Suprapubic skin (tissue), 3 donors: ENCODE measurements at regions not wholly inside any gene's neighbourhood (a gene's known extent, or its start where the extent isn't known, plus 50 kb on each side); places are given as distances from the start of the nearest gene placed in this dataset.

ENCODE experiments used
- CTCF ChIP-seq, 2 donors: fragments of 200-600 bp in 1 of 2; fragments of 450-650 bp in 1 of 2; sonication (generic) in 1 of 2; IDR thresholded peaks; one replicate each; pipeline ENCODE4 v1.5.1; 2016 to 2019; ENCODE audit warnings: antibody characterized with exemption in 2 of 2, mild to moderate bottlenecking in 1 of 2, moderate library complexity in 1 of 2
- EP300 ChIP-seq: sonication (generic); formaldehyde crosslinking; IDR thresholded peaks from one replicate; pipeline ENCODE4 v1.6.1; 2017; ENCODE audit warnings: antibody characterized with exemption
- POLR2A ChIP-seq, 2 donors: fragments of 450-650 bp; IDR thresholded peaks; one replicate each; pipeline ENCODE4 v1.6.1; 2017; ENCODE audit warnings: antibody characterized with exemption in 2 of 2, mild to moderate bottlenecking in 2 of 2, moderate library complexity in 2 of 2

DNA sequence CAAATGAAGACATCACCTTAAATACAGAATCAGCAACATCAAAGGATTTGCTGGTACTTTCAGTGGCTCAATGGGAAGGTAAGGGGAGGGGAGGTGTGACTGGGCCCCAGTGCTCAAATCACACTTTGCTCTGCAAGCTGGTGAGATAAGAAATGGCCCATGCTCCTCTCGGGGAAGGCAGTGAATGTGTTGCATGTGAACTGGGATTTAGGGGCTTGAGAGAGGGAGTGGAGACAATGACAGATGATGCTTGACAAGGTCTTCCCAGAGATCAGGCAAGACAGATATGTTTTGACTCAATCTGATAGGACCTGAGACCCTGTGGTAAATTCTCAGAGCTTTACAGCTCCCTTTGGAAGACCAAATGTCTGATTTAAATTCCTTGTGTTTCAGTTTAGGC lies 233.0 kb upstream of the PROK2 start:
- TF ChIP-seq CTCF (IDR thresholded peaks at IDR 0.05) (no peak), EP300 (no peak), POLR2A (IDR thresholded peaks at IDR 0.05) (no peak)
